ENCODE measurements at regions not wholly inside any gene's neighbourhood (a gene's known extent, or its start where the extent isn't known, plus 50 kb on each side); places are given as distances from the start of the nearest gene placed in this dataset.

- H3K36me3 Mint-ChIP-seq = no peaks in the 10 kb centered on the region
- H2AFZ ChIP-seq (replicated peaks) = no peak overlapping the region
- no peaks in the 10 kb centered on the region for H3K9me3 ChIP-seq (ENCODE audit: low read depth)
- H3K27ac ChIP-seq = no peak overlapping the region
- H3K4me3 ChIP-seq = no peak overlapping the region
- H3K4me3 Mint-ChIP-seq = no peak overlapping the region
- no peaks in the 10 kb centered on the region for H3K36me3 ChIP-seq
- no peaks in the 10 kb centered on the region for H3K4me1 ChIP-seq
- H4K20me1 ChIP-seq (ENCODE audit: low read depth) = no peaks in the 10 kb centered on the region
- H3K4me2 ChIP-seq = no peak overlapping the region
- no peaks in the 10 kb centered on the region for H3K79me2 ChIP-seq (ENCODE audit: low read depth)
- TF ChIP-seq EZH2 (IDR thresholded peaks at IDR 0.05) (no peak), CTCF (IDR thresholded peaks at IDR 0.05) (no peak), EZH2phosphoT487 (IDR thresholded peaks at IDR 0.05) (no peak)
- H3K27ac Mint-ChIP-seq = peak overlapping the region; percentile 30
- DNase-seq (ENCODE audit: low spot score) = no peak
- H3K27me3 ChIP-seq = peaks cover 16% of the 10 kb centered on the region
- peaks cover 26% of the 10 kb centered on the region for H3K4me1 Mint-ChIP-seq
- H3K9me3 Mint-ChIP-seq = no peaks in the 10 kb centered on the region
- H3K27me3 Mint-ChIP-seq (ENCODE audit: insufficient read depth, low read depth) = peaks cover 3% of the 10 kb centered on the region
- H3K9ac ChIP-seq = no peak overlapping the region
- H3F3A ChIP-seq (ENCODE audit: low read depth) = no peaks in the 10 kb centered on the region
Measured at GRCh38 chr1:22364326-22364650, 87.4 kb upstream of the ZBTB40 start.

GRCh38 chr1:22364764-22365163 is 86.9 kb upstream of the ZBTB40 start:
- no peak overlapping the region for H3K9ac ChIP-seq
- H3K27ac Mint-ChIP-seq = no peak overlapping the region
- H2AFZ ChIP-seq (replicated peaks) = no peak overlapping the region
- H3K4me3 ChIP-seq = no peak overlapping the region
- DNase-seq (ENCODE audit: low spot score) = no peak
- no peaks in the 10 kb centered on the region for H3K36me3 ChIP-seq
- no peak overlapping the region for H3K27ac ChIP-seq
- peaks cover 3% of the 10 kb centered on the region for H3K27me3 Mint-ChIP-seq (ENCODE audit: insufficient read depth, low read depth)
- no peaks in the 10 kb centered on the region for H4K20me1 ChIP-seq (ENCODE audit: low read depth)
- H3K27me3 ChIP-seq = peaks cover 20% of the 10 kb centered on the region
- H3K4me1 Mint-ChIP-seq = peaks cover 30% of the 10 kb centered on the region
- H3K79me2 ChIP-seq (ENCODE audit: low read depth) = no peaks in the 10 kb centered on the region
- H3K4me1 ChIP-seq = no peaks in the 10 kb centered on the region
- H3K4me2 ChIP-seq = no peak overlapping the region
- no peaks in the 10 kb centered on the region for H3F3A ChIP-seq (ENCODE audit: low read depth)
- no peaks in the 10 kb centered on the region for H3K36me3 Mint-ChIP-seq
- H3K9me3 Mint-ChIP-seq = no peaks in the 10 kb centered on the region
- TF ChIP-seq CTCF (IDR thresholded peaks at IDR 0.05) = peak; percentile 38
- no peak for TF ChIP-seq EZH2phosphoT487 (IDR thresholded peaks at IDR 0.05)
- H3K9me3 ChIP-seq (ENCODE audit: low read depth) = no peaks in the 10 kb centered on the region
- H3K4me3 Mint-ChIP-seq = no peak overlapping the region

GRCh38 chr1:22365331-22366295 is 86.0 kb upstream of the ZBTB40 start:
- Mint-ChIP-seq H3K9me3 (no peaks in the 10 kb centered on the region), H3K27ac (no peak overlapping the region), H3K4me3 (no peak overlapping the region), H3K4me1 (peaks cover 34% of the 10 kb centered on the region), H3K36me3 (no peaks in the 10 kb centered on the region), H3K27me3 (ENCODE audit: insufficient read depth, low read depth) (peaks cover 3% of the 10 kb centered on the region)
- Histone ChIP-seq H3K4me2 (no peak overlapping the region), H3K9ac (no peak overlapping the region), H4K20me1 (ENCODE audit: low read depth) (no peaks in the 10 kb centered on the region), H2AFZ (replicated peaks) (no peak overlapping the region), H3F3A (ENCODE audit: low read depth) (no peaks in the 10 kb centered on the region), H3K4me1 (no peaks in the 10 kb centered on the region), H3K27ac (no peak overlapping the region), H3K4me3 (no peak overlapping the region), H3K9me3 (ENCODE audit: low read depth) (no peaks in the 10 kb centered on the region), H3K79me2 (ENCODE audit: low read depth) (no peaks in the 10 kb centered on the region), H3K36me3 (no peaks in the 10 kb centered on the region), H3K27me3 (peaks cover 20% of the 10 kb centered on the region)
- TF ChIP-seq EZH2 (IDR thresholded peaks at IDR 0.05) = no peak
- DNase-seq (ENCODE audit: low spot score) = no peak

GRCh38 chr1:22366346-22366745 is 85.3 kb upstream of the ZBTB40 start:
- H3K4me1 Mint-ChIP-seq = peaks cover 37% of the 10 kb centered on the region
- Histone ChIP-seq H3K4me2 (no peak overlapping the region), H3K4me1 (no peaks in the 10 kb centered on the region), H3K9me3 (ENCODE audit: low read depth) (no peaks in the 10 kb centered on the region), H4K20me1 (ENCODE audit: low read depth) (no peaks in the 10 kb centered on the region), H3K27ac (no peak overlapping the region), H2AFZ (replicated peaks) (no peak overlapping the region), H3K9ac (no peak overlapping the region), H3K36me3 (no peaks in the 10 kb centered on the region), H3F3A (ENCODE audit: low read depth) (no peaks in the 10 kb centered on the region), H3K79me2 (ENCODE audit: low read depth) (no peaks in the 10 kb centered on the region), H3K4me3 (no peak overlapping the region), H3K27me3 (peaks cover 20% of the 10 kb centered on the region)
- TF ChIP-seq EZH2phosphoT487 (IDR thresholded peaks at IDR 0.05) (no peak), CTCF (IDR thresholded peaks at IDR 0.05) (no peak), EZH2 (IDR thresholded peaks at IDR 0.05) (no peak)
- DNase-seq (ENCODE audit: low spot score) = no peak
- no peak overlapping the region for H3K27ac Mint-ChIP-seq
- peaks cover 3% of the 10 kb centered on the region for H3K27me3 Mint-ChIP-seq (ENCODE audit: insufficient read depth, low read depth)
- H3K9me3 Mint-ChIP-seq = no peaks in the 10 kb centered on the region
- no peak overlapping the region for H3K4me3 Mint-ChIP-seq
- H3K36me3 Mint-ChIP-seq = no peaks in the 10 kb centered on the region

Measured in neural progenitor cell (in vitro differentiated cells).